GM21825 (cell line): ENCODE measurements at regions not wholly inside any gene's neighbourhood (a gene's known extent, or its start where the extent isn't known, plus 50 kb on each side); places are given as distances from the start of the nearest gene placed in this dataset.

Experiments used
- ATAC-seq: cut with Tn5 transposase; IDR thresholded peaks from one replicate; pipeline ENCODE4 v1.9.1; 2021; ENCODE audit warnings: mild to moderate bottlenecking, moderate library complexity; ENCODE audit not compliant: unreplicated experiment

- no peak for ATAC-seq
These were observed 771.7 kb downstream of the IGSF11 start for GRCh38 chr3:118262800-118263402.

- ATAC-seq: no peak
These were observed 767.1 kb downstream of the IGSF11 start for GRCh38 chr3:118267588-118267987.

GRCh38 chr3:118269537-118270125 lies 765.0 kb downstream of the IGSF11 start:
- ATAC-seq: no peak

GRCh38 chr3:118272991-118273390 lies 761.7 kb downstream of the IGSF11 start:
- ATAC-seq: no peak

GRCh38 chr3:118277814-118278213 lies 756.8 kb downstream of the IGSF11 start:
- no peak for ATAC-seq

GRCh38 chr3:118292841-118293240 lies 741.8 kb downstream of the IGSF11 start:
- ATAC-seq: no peak

- no peak for ATAC-seq
These were observed 736.5 kb downstream of the IGSF11 start for GRCh38 chr3:118298133-118298532.

- ATAC-seq: no peak
These were observed 730.1 kb downstream of the IGSF11 start for GRCh38 chr3:118304557-118304956.

GRCh38 chr3:118332699-118333098 lies 701.9 kb downstream of the IGSF11 start:
- no peak for ATAC-seq

GRCh38 chr3:118337649-118338048 lies 697.0 kb downstream of the IGSF11 start:
- ATAC-seq: no peak

GRCh38 chr3:118347396-118348168 lies 687.1 kb downstream of the IGSF11 start:
- ATAC-seq: no peak

GRCh38 chr3:118348169-118348557 lies 686.5 kb downstream of the IGSF11 start:
- no peak for ATAC-seq

- no peak for ATAC-seq
These were observed 680.1 kb downstream of the IGSF11 start for GRCh38 chr3:118354556-118354955.

GRCh38 chr3:118369892-118370491 lies 664.7 kb downstream of the IGSF11 start:
- no peak for ATAC-seq

GRCh38 chr3:118380576-118380975 lies 654.1 kb downstream of the IGSF11 start:
- ATAC-seq: no peak

- no peak for ATAC-seq
These were observed 638.2 kb downstream of the IGSF11 start for GRCh38 chr3:118396491-118396890.

GRCh38 chr3:118400086-118400485 lies 634.6 kb downstream of the IGSF11 start:
- no peak for ATAC-seq

- no peak for ATAC-seq
These were observed 633.8 kb downstream of the IGSF11 start for GRCh38 chr3:118400886-118401285.

- no peak for ATAC-seq
These were observed 632.8 kb downstream of the IGSF11 start for GRCh38 chr3:118401887-118402286.

- no peak for ATAC-seq
These were observed 631.7 kb downstream of the IGSF11 start for GRCh38 chr3:118402971-118403370.

- ATAC-seq: no peak
These were observed 628.1 kb downstream of the IGSF11 start for GRCh38 chr3:118406562-118406961.

- ATAC-seq: no peak
These were observed 626.2 kb downstream of the IGSF11 start for GRCh38 chr3:118408431-118408830.
